ENCODE measurements at regions not wholly inside any gene's neighbourhood (a gene's known extent, or its start where the extent isn't known, plus 50 kb on each side); places are given as distances from the start of the nearest gene placed in this dataset.
A peak's percentile ranks its signal among the peaks of the same experiment; 100 is the strongest.

DNA sequence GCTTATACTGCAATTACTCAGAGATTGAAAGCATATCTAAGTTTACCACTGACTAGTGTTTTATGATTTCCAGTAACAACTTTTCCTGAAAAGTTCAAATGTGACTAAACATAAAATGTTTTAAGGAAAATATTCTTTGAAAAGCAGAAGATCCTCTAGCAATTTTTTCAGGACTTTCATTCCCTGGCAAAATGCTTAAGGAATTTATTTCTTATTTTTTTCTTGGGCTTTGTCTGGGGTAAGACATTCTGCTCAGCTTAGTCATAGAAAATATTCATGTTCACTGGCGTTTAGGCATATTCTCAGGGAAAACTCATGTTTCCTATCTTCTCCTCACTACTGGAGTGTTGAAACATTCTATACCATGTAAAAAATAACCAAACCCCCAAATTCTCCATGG lies 235.3 kb upstream of the CEP162 start:
- DNase-seq (ENCODE audit: low spot score): no peak

DNA sequence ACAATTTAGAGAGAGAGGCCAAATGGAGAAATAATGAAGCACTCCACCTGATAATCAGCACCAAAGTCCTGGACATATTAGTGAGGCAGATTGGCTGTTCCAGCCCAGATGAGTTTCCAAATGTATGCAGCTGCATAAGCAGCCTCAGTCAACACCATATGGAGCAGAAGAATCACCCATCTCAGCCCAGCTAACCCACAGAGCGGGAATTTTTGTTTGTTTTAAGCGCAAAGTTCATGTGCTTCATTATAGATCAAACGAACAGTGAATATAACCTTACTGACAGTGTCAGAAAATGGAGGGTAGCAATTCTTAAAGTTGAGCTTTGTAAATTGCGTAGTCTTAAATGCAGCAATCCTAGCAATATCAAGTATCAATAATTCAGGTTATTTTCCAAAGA lies 234.0 kb upstream of the CEP162 start:
- no peak for DNase-seq (ENCODE audit: low spot score)

DNA sequence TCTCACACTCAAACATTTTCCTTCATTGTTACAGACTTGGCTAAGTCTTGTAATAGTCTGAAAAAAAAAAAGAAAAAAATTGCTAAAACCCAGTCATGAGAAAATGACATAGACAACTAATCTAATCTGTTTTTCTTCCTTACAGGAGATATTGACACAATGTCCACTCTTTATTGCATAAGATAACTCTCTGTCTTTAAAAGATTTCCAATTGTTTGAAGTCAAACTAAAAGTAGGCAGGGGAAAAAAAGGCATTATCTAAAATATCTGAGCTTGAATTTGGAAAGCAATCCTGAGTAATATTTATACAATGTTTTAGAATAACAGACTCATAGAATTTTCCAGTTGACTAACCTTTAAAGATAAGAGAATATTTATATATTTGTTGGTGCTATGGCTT lies 233.0 kb upstream of the CEP162 start:
- no peak for DNase-seq (ENCODE audit: low spot score)

DNA sequence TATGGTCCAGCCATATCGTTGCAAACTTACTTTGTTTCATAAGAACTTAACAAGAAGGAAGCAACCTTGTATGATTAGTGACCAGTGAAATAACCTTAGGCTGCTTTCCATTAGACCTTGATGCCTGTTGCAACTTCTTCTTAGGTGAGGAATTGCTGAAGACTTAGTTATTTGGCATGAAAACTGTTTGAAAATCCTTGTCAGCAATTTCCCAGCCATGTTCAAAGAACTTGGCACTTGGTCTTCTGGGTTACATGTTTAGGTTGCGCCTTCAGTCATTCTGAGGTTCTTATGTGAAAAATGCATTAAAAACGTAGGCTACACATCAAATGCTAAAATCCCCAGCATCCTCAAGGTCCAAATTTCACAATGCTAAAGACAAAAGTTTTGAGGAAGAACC lies 232.0 kb upstream of the CEP162 start:
- DNase-seq (ENCODE audit: low spot score): no peak

DNA sequence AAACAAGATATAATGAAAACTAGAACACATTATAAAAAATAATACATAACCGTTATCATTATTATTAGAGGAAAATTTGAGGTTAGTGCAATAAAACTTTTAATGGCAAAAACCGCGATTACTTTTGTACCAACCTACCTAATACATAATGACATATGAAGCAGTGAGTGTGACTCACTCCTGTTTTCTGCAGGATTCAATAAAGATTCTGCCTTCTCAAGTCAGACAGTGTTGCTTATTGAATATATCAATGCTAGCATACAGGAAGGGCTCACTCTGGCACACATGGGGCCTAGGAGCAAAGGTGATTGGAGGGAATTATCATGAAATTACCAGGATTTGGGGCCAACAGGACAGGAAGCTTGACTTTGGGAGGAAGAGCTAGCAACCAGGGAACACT lies 230.8 kb upstream of the CEP162 start:
- no peak for DNase-seq (ENCODE audit: low spot score)

DNA sequence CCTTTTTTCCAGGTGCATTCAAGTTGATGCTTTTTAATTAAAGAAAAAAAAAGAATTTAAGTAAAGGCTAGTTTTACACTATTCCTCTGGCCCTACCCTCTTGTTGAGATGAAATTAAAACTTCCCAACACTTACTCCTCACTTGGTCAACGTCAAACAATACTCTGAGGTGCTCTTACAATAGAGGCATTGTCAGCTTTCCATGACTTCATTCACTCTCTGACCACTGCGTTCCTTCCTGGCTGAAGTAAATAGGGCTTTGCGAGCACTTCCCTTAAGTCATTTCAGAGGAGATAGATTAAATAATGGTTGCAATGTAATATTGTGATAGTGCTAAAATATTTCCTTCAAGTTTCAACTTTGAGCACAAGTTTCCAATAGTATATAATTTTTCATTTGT lies 229.8 kb upstream of the CEP162 start:
- DNase-seq (ENCODE audit: low spot score): no peak

DNA sequence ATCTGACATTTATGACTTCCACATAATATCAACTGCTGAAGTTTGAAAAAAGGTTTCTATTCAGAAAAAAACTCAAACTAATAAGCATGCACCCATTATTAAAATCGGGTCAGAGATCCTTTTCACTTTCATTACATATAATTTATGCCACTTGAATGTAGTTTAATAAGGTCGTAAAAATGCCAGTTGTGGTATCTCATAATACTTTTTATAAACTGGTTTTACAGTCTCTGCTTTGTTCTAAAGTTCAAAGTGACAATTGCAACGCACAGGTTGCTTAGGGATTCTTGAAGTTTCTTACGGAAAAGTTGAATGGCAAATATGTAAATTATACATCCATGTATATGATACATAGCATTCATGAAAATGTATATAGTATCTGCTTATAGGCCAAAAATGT lies 229.4 kb upstream of the CEP162 start:
- peak; percentile 10 for DNase-seq (ENCODE audit: low spot score)

DNA sequence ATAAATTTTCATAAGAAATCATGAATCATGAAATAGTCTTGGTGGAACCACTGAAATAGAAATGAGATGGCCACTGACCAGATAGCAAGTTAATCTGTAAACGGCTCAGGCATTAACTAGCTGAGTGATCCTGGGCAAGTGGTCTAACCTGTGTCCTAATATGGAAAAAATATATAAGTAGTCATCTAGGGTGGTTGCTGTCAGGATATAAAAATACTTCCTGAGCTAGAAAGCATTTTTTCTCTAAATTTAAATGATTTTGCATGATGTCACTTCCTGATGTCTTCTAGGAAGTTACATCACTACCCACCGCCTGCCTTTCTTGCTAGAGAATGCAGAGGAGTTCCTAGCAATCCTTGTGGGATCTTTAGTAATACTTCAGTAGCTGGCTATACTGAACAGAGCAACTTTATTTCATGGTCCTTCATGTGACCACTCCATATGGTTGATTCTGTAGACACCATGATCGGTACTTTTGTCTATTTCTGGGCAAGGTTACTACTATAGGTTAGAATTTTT lies 228.1 kb upstream of the CEP162 start:
- no peak for DNase-seq (ENCODE audit: low spot score)

DNA sequence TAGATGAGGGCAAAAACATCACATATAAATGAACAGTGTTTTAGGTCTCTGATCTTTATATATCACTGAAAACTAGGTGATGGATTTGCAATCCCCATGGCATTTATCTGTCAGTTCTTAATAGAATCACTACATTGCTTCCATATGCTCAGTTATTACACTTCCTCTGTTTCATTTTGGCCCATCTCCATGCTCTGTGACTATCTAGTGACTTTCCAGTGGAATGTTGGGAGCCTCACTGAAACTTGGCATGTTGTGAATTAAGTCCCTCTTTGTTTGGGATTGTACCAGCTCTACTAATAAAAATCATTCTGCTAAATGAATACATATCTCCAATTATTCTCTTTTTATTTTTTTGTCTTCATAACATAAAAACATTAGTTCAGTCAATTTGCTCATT lies 226.1 kb upstream of the CEP162 start:
- no peak for DNase-seq (ENCODE audit: low spot score)

DNA sequence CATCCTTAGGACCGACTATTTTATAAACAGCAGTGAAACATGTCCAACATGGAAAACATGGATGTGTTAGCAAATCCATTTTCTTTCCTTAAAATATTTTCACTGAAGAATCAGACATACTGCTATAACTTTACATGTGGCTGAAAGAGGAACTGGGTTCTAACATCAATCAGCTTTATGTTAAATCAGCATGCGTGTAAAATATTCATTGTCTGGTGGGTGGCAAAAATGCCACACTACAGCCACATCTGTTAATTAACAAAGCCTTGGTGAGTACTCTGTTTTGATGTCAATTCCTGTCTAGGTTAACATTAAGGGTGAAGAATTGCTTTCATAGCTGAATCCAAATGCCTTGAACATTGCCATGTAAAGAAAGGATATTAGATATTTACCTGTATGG lies 222.6 kb upstream of the CEP162 start:
- no peak for DNase-seq (ENCODE audit: low spot score)

DNA sequence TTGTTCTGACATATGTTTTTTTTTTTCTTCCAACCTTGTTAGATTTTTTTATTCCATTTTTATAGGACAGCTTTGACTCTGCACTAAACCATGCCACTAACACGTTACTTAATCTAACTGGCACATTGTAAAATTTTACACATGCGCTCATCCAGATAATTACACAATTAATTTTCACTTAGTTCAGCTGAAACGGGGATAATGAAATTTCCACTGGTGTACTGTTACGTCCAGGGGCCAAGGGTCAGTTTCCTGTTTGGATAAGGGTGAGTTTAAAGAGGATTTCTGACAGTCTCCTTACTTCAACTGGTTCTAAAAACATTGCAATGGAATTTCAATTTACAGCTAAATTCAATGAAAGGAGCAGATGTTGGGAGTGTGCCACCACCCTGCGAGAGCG lies 221.8 kb upstream of the CEP162 start:
- DNase-seq (ENCODE audit: low spot score): no peak

DNA sequence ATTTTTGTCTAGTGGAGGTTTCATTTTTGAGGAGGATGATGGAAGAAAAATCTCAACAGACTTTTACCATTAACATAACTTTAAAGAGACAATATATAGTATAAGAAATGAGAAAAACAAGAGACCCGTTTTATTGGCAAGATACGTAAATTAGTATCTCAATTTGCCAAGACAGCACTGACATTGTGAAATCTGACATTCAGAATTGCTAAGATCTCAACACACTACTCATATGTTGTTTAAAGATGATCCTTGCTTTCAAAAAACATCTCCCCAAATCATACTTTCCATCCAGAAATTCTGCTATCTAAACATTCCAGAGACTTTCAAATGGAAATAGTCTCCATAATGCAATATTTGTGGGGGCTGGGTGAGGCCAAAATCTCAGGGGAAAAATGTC lies 220.9 kb upstream of the CEP162 start:
- DNase-seq (ENCODE audit: low spot score): no peak

DNA sequence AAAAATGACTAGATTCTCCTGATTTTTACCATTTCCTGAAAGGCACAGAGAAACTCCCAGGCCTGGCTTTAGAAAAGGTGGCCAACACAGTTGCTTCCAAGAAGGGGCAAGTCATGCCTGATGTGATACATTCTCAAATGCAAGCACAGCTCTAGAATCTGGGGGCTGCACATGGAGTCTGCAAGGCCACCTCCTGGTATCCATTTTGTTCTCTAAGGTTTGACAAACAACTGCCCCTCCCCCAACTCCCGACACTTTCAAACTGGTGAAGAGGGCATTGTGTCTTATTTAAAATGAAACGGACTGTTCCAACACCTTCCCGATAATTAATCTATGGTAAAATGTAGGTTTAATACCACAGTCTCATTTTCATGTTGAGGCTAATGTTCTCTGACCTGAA lies 220.2 kb upstream of the CEP162 start:
- no peak for DNase-seq (ENCODE audit: low spot score)

DNA sequence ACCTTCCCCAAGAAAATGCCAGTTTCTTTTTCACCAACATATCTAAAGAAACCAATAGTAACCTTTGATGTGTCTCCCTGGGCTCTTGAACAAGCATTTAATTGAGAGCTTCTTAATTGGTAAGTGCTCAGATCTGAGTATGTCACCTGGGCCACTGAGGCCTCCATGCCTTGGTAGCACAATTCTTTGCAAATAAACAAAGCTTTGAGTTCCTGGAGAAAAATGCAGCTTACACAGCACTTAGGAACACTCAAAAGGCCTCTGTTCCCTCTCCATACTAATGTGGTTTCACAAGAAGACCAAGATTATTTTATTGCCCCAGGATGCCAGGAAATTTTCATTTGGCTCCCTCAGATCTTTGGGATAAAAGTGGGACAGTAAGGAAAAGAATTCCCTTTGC lies 217.6 kb upstream of the CEP162 start:
- no peak for DNase-seq (ENCODE audit: low spot score)

DNA sequence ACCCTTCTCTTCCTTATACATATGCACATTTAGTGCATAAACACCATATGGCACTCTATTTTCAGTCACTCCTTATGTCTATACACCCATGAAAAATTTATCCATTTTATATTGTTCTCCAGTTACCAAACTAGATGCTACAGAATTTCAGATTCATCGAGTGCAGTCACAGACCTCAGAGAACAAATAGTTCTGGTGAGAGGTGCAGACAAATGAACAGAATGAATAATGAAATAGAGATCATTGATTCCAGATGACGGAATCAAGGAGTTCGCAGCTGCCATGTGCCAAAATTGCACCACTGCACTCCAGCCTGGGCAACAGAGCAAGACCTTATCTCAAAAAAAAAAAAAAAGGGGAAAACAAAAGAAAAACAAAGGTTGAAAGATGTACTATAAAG lies 214.8 kb upstream of the CEP162 start:
- no peak for DNase-seq (ENCODE audit: low spot score)

DNA sequence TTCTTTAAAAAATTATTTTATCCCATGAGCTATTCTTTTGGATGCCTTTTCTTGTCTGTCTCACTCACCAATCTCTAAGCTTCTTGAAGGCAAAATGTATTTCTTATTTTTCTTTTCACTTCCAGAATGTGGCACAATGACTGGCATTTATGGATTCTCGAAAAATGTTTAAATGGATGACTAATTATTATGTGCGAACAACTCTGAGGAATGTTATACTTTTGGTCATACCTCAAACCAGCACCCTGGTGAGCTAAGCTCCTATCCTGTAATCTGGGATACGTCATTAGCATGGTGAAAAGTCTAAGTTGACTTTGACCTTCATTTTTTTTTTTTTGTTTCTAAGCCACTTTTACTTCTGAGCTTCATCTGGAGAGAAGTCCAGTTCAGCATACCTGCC lies 214.0 kb upstream of the CEP162 start:
- no peak for DNase-seq (ENCODE audit: low spot score)

DNA sequence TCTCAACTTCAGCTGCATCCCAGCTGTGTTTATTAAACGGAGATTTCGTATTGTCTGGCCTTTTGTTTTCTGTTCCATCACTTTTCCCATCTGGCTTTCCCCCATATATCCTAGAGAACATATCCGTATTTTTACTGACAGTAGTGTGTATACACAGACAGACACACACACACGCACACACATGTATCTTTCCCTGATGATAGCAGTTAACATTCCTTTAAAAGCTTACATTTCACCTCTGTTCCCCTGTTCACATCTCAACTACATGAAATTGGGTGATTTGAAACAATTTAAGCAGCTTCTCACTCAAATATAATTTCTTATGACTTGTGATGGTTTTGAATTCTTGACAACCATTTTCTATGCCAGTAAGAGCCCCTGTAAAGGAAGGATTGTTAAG lies 207.1 kb upstream of the CEP162 start:
- no peak for DNase-seq (ENCODE audit: low spot score)

DNA sequence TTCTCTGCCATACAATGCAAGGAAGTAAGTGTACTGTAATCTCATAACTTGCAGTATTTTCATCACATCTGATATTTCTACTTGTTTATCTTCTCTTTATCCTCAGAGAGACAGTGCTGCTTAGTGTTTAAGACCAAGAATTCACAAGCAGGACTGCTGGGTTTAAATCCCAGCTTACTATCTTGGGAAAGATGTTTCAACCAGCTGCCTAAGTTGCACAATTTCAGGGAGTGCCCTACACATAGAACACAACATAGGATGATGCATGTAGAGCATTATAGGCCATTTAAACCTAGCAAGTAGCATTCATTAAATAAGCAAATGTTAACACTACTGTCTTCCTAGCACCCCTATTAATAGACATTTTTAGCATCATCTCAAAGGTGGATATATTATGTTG lies 205.2 kb upstream of the CEP162 start:
- DNase-seq (ENCODE audit: low spot score): no peak

DNA sequence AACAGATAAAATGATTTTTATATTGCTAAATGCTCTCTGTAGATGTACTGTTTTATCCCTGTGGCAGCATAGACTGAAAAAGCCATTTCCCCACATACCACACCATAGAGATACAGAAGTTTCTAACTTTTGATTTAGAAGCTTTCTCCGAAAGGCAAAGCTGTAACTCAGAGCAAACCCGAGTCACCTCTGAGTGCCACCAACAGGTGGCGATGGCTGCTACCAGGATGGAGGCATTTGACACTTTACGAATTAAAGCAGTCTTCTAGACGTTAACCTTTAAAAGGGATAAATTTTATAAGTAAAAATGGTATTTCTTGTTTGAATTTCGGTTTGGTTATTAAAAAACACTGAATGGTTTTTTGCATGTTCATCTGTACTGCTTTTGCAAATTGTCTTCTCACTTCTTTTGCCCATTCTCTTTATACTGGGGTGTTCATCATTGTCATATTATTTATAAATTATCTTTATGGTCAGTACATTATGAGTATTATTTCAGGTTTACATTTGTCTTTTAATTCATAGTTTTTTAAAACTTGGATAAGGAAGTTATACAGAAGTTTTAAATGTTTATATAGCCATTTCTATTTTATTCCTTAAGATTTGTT lies 201.0 kb upstream of the CEP162 start:
- peak; percentile 47 for DNase-seq (ENCODE audit: low spot score)

DNA sequence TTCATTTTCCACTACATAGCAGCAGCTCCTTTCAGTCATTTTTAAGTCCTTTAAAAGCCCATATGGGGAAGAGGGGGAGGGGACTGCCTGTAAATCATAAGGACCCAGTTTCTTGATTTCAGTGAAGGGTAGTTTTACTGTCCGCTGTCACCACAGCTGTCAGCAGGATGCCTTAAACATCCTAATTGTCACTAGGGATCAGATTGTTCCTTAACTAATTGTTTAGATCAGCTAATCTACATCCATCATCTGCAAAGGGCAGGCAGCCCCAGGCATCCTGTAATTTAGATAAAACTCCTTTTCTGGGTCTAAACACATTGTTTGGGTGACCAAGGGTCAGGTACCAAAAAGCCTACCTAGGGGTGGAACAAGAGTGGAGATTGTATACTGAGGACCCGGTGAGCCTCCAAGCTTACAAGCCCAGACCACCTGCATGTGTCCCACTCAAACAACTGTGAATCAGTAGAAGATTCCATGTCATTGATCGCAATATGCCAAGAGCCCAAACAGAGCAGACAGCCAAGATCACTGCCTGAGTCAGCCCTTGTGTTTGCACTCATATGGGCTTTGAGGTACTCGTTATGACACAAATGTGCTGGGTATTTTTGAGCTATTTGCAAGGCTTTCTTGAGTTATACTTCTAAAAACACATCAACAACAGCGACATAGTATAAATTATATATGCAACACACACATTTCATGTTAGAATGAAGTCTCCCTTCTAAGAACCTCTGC lies 198.7 kb upstream of the CEP162 start:
- DNase-seq (ENCODE audit: low spot score): no peak

DNA sequence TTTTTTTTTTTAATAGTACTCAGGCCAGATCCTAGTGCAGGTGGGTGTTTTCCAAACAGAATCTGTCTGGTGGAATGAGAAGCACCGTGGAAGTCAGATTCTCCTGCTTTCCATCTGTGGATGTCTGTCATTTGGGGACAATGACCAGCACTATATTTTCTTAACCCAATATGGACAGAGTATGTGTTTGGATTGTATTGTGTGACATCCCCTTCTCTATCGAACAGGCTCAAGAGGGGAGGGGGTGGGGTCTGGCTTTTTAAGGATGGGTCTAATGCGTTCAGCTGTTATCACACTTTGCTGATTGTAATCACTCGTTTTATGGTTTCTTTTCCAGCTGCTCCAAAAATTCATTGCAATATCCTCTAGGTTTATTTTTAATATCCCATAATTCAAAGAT lies 197.5 kb upstream of the CEP162 start:
- DNase-seq (ENCODE audit: low spot score): no peak

DNA sequence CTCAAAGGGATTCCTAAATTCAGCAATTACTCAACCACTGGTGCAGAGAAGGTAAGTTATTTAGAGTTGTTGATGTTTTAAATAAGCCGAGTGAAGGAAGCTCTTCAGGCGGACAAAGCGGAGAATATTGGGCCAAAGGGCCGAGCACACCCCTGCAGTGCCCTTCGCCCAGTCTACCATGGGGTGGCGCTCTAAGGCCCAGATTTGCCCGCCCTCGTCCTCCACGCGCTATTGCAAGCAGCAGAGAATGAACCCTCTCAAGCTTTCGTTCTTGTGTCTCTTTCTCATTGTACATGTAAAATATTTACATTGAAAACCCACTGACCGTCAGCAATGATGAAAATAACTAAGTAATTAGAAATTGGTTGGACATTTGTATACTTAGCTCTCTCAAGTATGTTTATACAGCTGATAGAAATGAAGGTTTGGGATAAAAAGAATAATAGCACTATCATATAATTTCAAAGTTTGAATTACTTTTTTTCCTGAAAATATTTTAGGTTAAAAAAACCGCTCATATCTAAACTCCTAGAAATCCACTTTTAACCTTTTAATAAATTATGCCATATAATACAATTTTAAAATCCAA lies 195.0 kb upstream of the CEP162 start:
- peak; percentile 8 for DNase-seq (ENCODE audit: low spot score)

DNA sequence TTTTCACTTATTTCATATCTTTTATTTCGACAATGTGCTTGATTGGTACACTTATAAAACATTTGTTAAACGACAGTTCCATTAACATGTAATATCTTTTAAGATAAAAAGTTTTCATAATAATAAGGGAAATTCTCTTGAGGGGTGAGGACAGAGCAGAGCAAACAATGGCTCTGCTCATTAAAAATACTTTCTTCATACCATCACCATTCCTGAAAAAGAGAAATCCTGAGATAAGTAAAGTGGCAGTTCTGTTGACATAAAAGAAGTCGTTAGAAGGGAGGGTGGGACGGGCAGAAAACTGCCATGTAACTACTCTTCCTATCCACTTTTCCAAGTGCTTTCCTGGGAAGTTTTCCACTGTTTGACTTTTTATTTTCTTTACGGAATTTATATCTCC lies 193.6 kb upstream of the CEP162 start:
- no peak for DNase-seq (ENCODE audit: low spot score)

DNA sequence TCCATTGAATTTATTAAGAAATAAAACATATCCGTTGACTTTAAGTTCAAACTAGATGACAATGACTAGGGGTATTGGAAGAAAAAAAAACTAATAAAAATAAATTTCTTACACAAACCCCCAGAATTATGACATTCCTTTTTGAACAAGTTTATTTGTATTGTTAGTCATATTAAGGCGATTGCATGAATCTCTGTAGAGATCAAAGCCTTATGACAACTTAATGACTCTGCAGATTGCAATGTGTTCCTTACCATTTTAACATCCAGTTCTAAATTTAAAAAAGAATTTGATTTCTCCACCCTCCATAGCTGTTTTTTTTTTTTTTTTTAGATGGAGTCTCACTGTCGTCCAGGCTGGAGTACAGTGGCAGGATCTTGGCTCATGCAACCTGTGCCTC lies 189.8 kb upstream of the CEP162 start:
- no peak for DNase-seq (ENCODE audit: low spot score)
